Epithelial cell of esophagus (primary cell): ENCODE measurements at regions not wholly inside any gene's neighbourhood (a gene's known extent, or its start where the extent isn't known, plus 50 kb on each side); places are given as distances from the start of the nearest gene placed in this dataset.

Source experiments
- DNase-seq: peaks from one replicate; pipeline ENCODE4 v3.0.0; 2010; ENCODE audit warnings: low read depth
- H3K4me3 ChIP-seq: 2 replicates; pipeline ENCODE4 v1.5.1; 2011; ENCODE audit warnings: mild to moderate bottlenecking, low read length, control low read depth
- CTCF ChIP-seq: IDR thresholded peaks from 2 replicates; pipeline ENCODE4 v1.5.1; 2011; ENCODE audit warnings: low read depth, mild to moderate bottlenecking, low read length, control low read depth, inconsistent platforms; ENCODE audit not compliant: insufficient read depth; ENCODE audit errors: missing control alignments

- DNase-seq, result no peak
- H3K4me3 ChIP-seq, result no peak overlapping the region
- no peak for TF ChIP-seq CTCF
Measured at GRCh38 chr1:239587066-239587465, 200.7 kb downstream of the CHRM3 start.

- no peak for TF ChIP-seq CTCF
- DNase-seq, result no peak
- H3K4me3 ChIP-seq, result no peak overlapping the region
Measured at GRCh38 chr1:239587574-239588369, 201.4 kb downstream of the CHRM3 start.

GRCh38 chr1:239590556-239590955, 204.2 kb downstream of the CHRM3 start:
- no peak for TF ChIP-seq CTCF
- no peak overlapping the region for H3K4me3 ChIP-seq
- DNase-seq, result no peak

GRCh38 chr1:239593527-239593926, 207.2 kb downstream of the CHRM3 start:
- no peak overlapping the region for H3K4me3 ChIP-seq
- DNase-seq, result no peak
- no peak for TF ChIP-seq CTCF

- no peak overlapping the region for H3K4me3 ChIP-seq
- no peak for TF ChIP-seq CTCF
- no peak for DNase-seq
Measured at GRCh38 chr1:239600588-239600987, 214.2 kb downstream of the CHRM3 start.

- no peak overlapping the region for H3K4me3 ChIP-seq
- no peak for TF ChIP-seq CTCF
- DNase-seq, result no peak
Measured at GRCh38 chr1:239601108-239601507, 214.7 kb downstream of the CHRM3 start.

GRCh38 chr1:239603530-239603929, 217.2 kb downstream of the CHRM3 start:
- no peak overlapping the region for H3K4me3 ChIP-seq
- no peak for TF ChIP-seq CTCF
- peak; percentile 28 for DNase-seq
